Activated naive CD4-positive, alpha-beta T cell treated with anti-CD3 and anti-CD28 coated beads, Interleukin-2, amount 50 U/mL, for 72 hours (primary cell): ENCODE measurements at regions not wholly inside any gene's neighbourhood (a gene's known extent, or its start where the extent isn't known, plus 50 kb on each side); places are given as distances from the start of the nearest gene placed in this dataset.

Experiments used
- ATAC-seq, 2 donors: fragments of 150-1000 bp; cut with Tn5 transposase; 2 replicates each; pipeline ENCODE4 v1.10.0; 2021; ENCODE audit warnings: mild to moderate bottlenecking in 2 of 2, moderate library complexity in 2 of 2
- DNase-seq, 2 donors: peaks; one replicate each; pipeline ENCODE4 v3.0.0; 2021 to 2022; ENCODE audit warnings: low spot score in 2 of 2
- H3K27ac Mint-ChIP-seq, 2 donors: one replicate each; pipeline ENCODE4 v1.8.0; 2022; ENCODE audit warnings: mild to moderate bottlenecking in 2 of 2, mixed read lengths in 2 of 2
- H3K36me3 Mint-ChIP-seq, 2 donors: one replicate each; pipeline ENCODE4 v1.8.0; 2022; ENCODE audit warnings: mixed read lengths in 2 of 2
- H3K9me3 Mint-ChIP-seq, 2 donors: one replicate each; pipeline ENCODE4 v1.8.0; 2022; ENCODE audit warnings: mixed read lengths in 2 of 2

GRCh38 chr6:166772518-166772917 is 145.5 kb upstream of the RPS6KA2 start:
- DNase-seq (no peak), ATAC-seq (no peak)
- Mint-ChIP-seq H3K36me3 (no peaks in the 10 kb centered on the region), H3K9me3 (no peaks in the 10 kb centered on the region), H3K27ac (no peak overlapping the region)

- ATAC-seq: no peak
Observed at GRCh38 chr6:166771701-166772100, 144.7 kb upstream of the RPS6KA2 start.

DNA sequence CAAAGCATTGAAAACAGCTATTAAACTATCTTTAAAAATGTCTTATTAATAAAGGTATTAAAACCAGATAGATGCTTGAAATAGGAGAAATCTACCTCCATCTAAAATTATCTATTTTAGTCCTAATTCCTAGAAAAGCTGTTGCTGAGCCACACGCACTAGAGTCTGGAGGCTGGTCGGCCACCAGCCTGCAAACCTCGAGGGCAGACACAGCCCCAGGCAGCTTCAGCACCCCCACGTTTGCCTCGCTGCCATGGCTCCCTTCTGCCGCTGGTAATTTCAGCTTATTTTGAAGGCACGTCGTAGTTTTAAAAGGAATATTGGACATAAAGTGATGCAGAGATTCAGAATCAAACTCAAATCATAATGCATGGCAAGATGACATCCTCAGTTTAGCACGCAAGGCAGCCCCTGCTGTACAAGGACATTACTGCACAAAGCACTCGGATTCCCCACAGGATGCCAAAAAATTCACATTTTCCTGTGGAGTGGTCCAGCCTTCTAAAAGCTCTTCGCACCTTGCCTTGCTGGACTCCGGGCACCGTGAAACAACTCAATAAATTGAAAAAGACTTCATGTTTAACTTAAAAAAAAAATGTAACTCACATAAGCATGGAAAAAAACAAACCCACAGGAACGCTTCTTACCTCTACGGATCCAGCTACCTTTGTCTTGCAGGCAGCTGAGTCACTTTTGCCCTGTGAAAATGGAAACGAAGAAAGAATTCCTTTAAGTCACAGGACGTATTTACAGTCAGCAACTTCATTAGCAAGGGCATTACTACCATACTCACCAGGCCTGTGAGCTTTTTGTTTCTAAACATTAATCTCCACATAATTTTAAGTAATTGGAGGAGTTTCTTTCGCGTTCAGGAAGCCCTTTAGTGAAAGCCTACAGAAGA is 143.4 kb upstream of the RPS6KA2 start:
- DNase-seq (no peak), ATAC-seq (no peak)
- H3K36me3 Mint-ChIP-seq: no peaks in the 10 kb centered on the region
- H3K9me3 Mint-ChIP-seq: no peaks in the 10 kb centered on the region
- no peak overlapping the region for H3K27ac Mint-ChIP-seq

More at GRCh38 chr6:166771701-166772100, 144.7 kb upstream of the RPS6KA2 start:
- H3K9me3 Mint-ChIP-seq: no peaks in the 10 kb centered on the region
- DNase-seq: no peak
- H3K36me3 Mint-ChIP-seq: no peaks in the 10 kb centered on the region
- no peak overlapping the region for H3K27ac Mint-ChIP-seq

- no peaks in the 10 kb centered on the region for H3K9me3 Mint-ChIP-seq
- H3K27ac Mint-ChIP-seq: no peak overlapping the region
- DNase-seq: no peak
- no peak for ATAC-seq
- H3K36me3 Mint-ChIP-seq: no peaks in the 10 kb centered on the region
Observed at GRCh38 chr6:166769648-166770047, 142.6 kb upstream of the RPS6KA2 start.

- no peak overlapping the region for H3K27ac Mint-ChIP-seq
- ATAC-seq: no peak
- H3K9me3 Mint-ChIP-seq: no peaks in the 10 kb centered on the region
- no peaks in the 10 kb centered on the region for H3K36me3 Mint-ChIP-seq
- DNase-seq: no peak
Observed at GRCh38 chr6:166768761-166769160, 141.7 kb upstream of the RPS6KA2 start.

- DNase-seq (no peak), ATAC-seq (no peak)
- no peaks in the 10 kb centered on the region for H3K9me3 Mint-ChIP-seq
- H3K36me3 Mint-ChIP-seq: no peaks in the 10 kb centered on the region
- no peak overlapping the region for H3K27ac Mint-ChIP-seq
Observed at GRCh38 chr6:166767230-166767629, 140.2 kb upstream of the RPS6KA2 start.

DNA sequence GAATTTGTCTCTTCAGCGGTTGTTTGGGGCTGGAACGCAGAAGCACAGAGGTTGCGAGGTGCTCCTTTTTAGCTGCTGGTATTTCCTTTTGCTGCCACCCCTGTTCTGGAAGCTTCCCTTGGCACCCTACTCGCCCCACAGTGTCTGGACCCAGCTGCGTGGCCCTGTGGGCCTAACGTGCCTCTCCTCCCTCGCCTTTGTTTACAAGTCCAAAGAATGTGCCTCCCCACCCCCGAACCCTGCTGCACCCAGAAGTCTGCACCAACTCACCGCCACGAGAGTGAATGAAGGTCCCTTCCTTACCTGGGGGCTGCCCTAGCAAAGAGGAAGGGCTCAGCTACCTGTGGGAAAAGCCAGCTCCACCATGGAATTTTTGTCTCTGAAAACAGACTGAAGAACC is 139.7 kb upstream of the RPS6KA2 start:
- Mint-ChIP-seq H3K27ac (no peak overlapping the region), H3K36me3 (no peaks in the 10 kb centered on the region), H3K9me3 (no peaks in the 10 kb centered on the region)
- ATAC-seq (no peak), DNase-seq (no peak)

DNA sequence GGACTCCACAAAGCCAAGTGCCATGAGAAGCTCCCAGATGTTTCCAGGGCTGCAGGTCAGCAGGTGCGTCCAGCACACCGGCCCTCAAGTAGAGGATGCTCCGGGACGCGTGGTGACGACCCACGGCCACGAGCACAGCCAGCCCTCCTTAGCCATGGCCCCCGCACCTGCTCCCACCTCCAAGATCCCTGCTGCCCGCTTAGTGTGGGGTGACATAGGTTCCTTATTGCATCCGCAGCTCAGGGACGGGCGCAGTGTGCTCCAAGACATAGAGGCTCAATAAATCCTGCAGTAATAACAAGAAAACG is 138.1 kb upstream of the RPS6KA2 start:
- no peaks in the 10 kb centered on the region for H3K9me3 Mint-ChIP-seq
- DNase-seq: no peak
- no peak for ATAC-seq
- H3K36me3 Mint-ChIP-seq: no peaks in the 10 kb centered on the region
- H3K27ac Mint-ChIP-seq: no peak overlapping the region

GRCh38 chr6:166764473-166765233 is 137.6 kb upstream of the RPS6KA2 start:
- H3K36me3 Mint-ChIP-seq: no peaks in the 10 kb centered on the region
- no peaks in the 10 kb centered on the region for H3K9me3 Mint-ChIP-seq
- no peak for ATAC-seq

GRCh38 chr6:166763606-166764472 is 136.8 kb upstream of the RPS6KA2 start:
- H3K27ac Mint-ChIP-seq: no peak overlapping the region
- no peaks in the 10 kb centered on the region for H3K9me3 Mint-ChIP-seq
- DNase-seq (no peak), ATAC-seq (no peak)
- no peaks in the 10 kb centered on the region for H3K36me3 Mint-ChIP-seq

More at GRCh38 chr6:166764473-166765233, 137.6 kb upstream of the RPS6KA2 start:
- no peak overlapping the region for H3K27ac Mint-ChIP-seq
- DNase-seq: no peak

- ATAC-seq (no peak), DNase-seq (no peak)
- Mint-ChIP-seq H3K36me3 (no peaks in the 10 kb centered on the region), H3K9me3 (no peaks in the 10 kb centered on the region), H3K27ac (no peak overlapping the region)
Observed at GRCh38 chr6:166761801-166762200, 134.8 kb upstream of the RPS6KA2 start.

DNA sequence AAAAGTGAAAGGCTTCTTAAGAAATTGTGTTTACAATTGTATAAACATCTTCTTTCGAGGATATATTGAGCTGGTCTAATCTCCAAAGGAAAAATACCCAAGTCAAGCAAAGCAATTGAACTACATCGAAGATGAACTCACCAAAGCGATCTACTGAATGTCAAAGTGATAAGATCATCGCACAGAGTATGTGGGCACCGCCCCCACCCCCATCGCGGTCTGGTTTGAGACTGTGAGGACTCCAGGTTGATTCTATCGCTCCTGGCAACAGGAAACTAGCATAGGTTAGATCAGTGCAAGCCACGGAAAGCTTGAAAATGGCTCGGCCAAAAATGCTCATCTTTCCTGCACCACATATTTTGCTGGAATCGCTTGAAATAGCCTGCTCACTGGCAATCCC is 133.2 kb upstream of the RPS6KA2 start:
- H3K27ac Mint-ChIP-seq: peak overlapping the region in 1 of 2 donors; percentile 48
- H3K9me3 Mint-ChIP-seq: no peaks in the 10 kb centered on the region
- ATAC-seq (peak; percentile 77 to 91), DNase-seq (peak in 1 of 2 donors; percentile 67)
- no peaks in the 10 kb centered on the region for H3K36me3 Mint-ChIP-seq

DNA sequence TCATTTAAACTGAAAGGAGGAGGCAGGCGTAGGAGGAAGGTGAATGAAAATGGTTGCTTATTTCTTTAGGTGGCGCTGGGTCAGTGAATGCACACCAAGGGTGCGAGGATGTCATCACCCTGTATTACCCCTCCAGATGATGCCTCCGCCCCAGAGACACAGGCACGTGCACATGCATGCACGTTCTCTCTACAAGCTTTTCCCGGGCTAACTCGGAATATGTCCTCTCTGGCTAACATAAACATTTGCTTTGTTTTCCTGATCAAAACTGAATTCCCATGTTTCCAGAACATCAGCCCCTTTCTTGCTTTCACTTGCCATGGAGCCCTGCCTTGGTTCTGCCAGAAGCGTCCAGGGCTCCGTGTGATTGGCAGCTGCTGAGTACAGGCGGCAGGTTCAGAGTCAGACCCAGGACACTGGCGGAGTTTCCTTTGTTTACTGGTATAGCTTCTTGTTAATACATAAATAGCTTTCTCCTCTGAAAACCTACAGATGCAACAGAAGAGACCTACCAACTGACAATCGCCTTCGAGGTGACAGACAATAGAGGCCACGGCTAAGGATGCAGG is 131.2 kb upstream of the RPS6KA2 start:
- no peaks in the 10 kb centered on the region for H3K9me3 Mint-ChIP-seq
- no peak for ATAC-seq
- no peaks in the 10 kb centered on the region for H3K36me3 Mint-ChIP-seq
- DNase-seq: no peak
- no peak overlapping the region for H3K27ac Mint-ChIP-seq

- no peaks in the 10 kb centered on the region for H3K36me3 Mint-ChIP-seq
- peak; percentile 58 to 65 for ATAC-seq
- DNase-seq: no peak
- H3K9me3 Mint-ChIP-seq: no peaks in the 10 kb centered on the region
- peak overlapping the region in 1 of 2 donors; percentile 35 for H3K27ac Mint-ChIP-seq
Observed at GRCh38 chr6:166757232-166758135, 130.4 kb upstream of the RPS6KA2 start.

- H3K9me3 Mint-ChIP-seq: no peaks in the 10 kb centered on the region
- H3K36me3 Mint-ChIP-seq: no peaks in the 10 kb centered on the region
- H3K27ac Mint-ChIP-seq: no peak overlapping the region
- ATAC-seq (no peak), DNase-seq (no peak)
Observed at GRCh38 chr6:166754218-166755030, 127.4 kb upstream of the RPS6KA2 start.
